ENCODE measurements at regions not wholly inside any gene's neighbourhood (a gene's known extent, or its start where the extent isn't known, plus 50 kb on each side); places are given as distances from the start of the nearest gene placed in this dataset.

- H3K4me1 Mint-ChIP-seq: peaks cover 11 to 16% of the 10 kb centered on the region in 2 donors
- intact Hi-C loops (cut with micrococcal nuclease): no loop called here
- no peak overlapping the region for H3K27ac Mint-ChIP-seq
- peaks cover 5 to 6% of the 10 kb centered on the region in 2 donors for H3K9me3 Mint-ChIP-seq
- DNase-seq (no peak), ATAC-seq (no peak)
- WGBS (ENCODE audit: insufficient coverage): 88% methylated on average over 1 of the region's 1 CpG
- no peak overlapping the region for H3K4me3 Mint-ChIP-seq
- H3K27ac ChIP-seq (ENCODE audit: low read length): no peak overlapping the region
- H3K36me3 ChIP-seq (ENCODE audit: control insufficient read depth, insufficient read depth, low read length): no peaks in the 10 kb centered on the region
- no peaks in the 10 kb centered on the region for H3K4me1 ChIP-seq (ENCODE audit: control insufficient read depth, insufficient read depth, low read length)
- peaks cover 16 to 45% of the 10 kb centered on the region in 2 donors for H3K27me3 Mint-ChIP-seq (ENCODE audit: low read depth in 2 of 2)
- no peaks in the 10 kb centered on the region for H3K27me3 ChIP-seq (ENCODE audit: control insufficient read depth, insufficient read depth, low read length)
- H3K36me3 Mint-ChIP-seq: peaks cover 14% of the 10 kb centered on the region
- no peaks in the 10 kb centered on the region for H3K9me3 ChIP-seq (ENCODE audit: control insufficient read depth, insufficient read depth, low read length)
- no peak overlapping the region for H3K4me3 ChIP-seq (ENCODE audit: low read length)
- TF ChIP-seq CTCF (IDR thresholded peaks at IDR 0.05): no peak
Measured at GRCh38 chr1:90361026-90361425, 356.1 kb downstream of the BARHL2 start.

GRCh38 chr1:90359994-90360393, 357.1 kb downstream of the BARHL2 start:
- Histone ChIP-seq H3K4me3 (ENCODE audit: low read length) (no peak overlapping the region), H3K36me3 (ENCODE audit: control insufficient read depth, insufficient read depth, low read length) (no peaks in the 10 kb centered on the region), H3K9me3 (ENCODE audit: control insufficient read depth, insufficient read depth, low read length) (no peaks in the 10 kb centered on the region), H3K4me1 (ENCODE audit: control insufficient read depth, insufficient read depth, low read length) (no peaks in the 10 kb centered on the region), H3K27me3 (ENCODE audit: control insufficient read depth, insufficient read depth, low read length) (no peaks in the 10 kb centered on the region), H3K27ac (ENCODE audit: low read length) (no peak overlapping the region)
- Mint-ChIP-seq H3K4me3 (no peak overlapping the region), H3K9me3 (peaks cover 2% of the 10 kb centered on the region in 2 donors), H3K27ac (no peak overlapping the region), H3K4me1 (peaks cover 11 to 16% of the 10 kb centered on the region in 2 donors), H3K27me3 (ENCODE audit: low read depth in 2 of 2) (peaks cover 21 to 46% of the 10 kb centered on the region in 2 donors), H3K36me3 (peaks cover 3% of the 10 kb centered on the region)
- no peak for TF ChIP-seq CTCF (IDR thresholded peaks at IDR 0.05)
- intact Hi-C loops (cut with micrococcal nuclease): no loop called here
- no peak for ATAC-seq
- DNase-seq: no peak
- WGBS (ENCODE audit: insufficient coverage): 97% methylated on average over 6 of the region's 6 CpGs

DNA sequence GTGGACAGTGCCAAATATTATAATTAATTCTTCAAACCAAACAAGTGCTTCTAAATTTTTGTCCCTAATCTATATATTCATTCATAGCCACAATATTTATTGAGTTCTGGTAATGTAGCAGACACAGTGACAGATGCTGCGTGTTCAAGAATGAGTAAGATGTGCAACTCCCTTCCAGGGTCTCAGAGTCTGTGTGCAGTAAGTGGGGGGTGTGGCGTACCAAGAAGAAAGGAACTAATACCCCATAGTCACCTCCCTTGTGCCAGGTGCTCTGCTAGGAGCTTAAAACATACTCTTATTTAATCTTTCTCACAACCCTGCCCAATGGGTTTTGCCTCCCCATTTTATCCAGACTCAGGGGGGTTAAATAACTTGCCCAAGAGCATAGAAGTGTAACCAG, 358.7 kb downstream of the BARHL2 start:
- H3K27me3 ChIP-seq (ENCODE audit: control insufficient read depth, insufficient read depth, low read length): no peaks in the 10 kb centered on the region
- Mint-ChIP-seq H3K36me3 (no peaks in the 10 kb centered on the region), H3K9me3 (no peaks in the 10 kb centered on the region), H3K4me3 (no peak overlapping the region), H3K27me3 (ENCODE audit: low read depth in 2 of 2) (peaks cover 21 to 50% of the 10 kb centered on the region in 2 donors), H3K4me1 (peaks cover 11 to 16% of the 10 kb centered on the region in 2 donors), H3K27ac (no peak overlapping the region)
- TF ChIP-seq CTCF (IDR thresholded peaks at IDR 0.05): no peak
- no peaks in the 10 kb centered on the region for H3K9me3 ChIP-seq (ENCODE audit: control insufficient read depth, insufficient read depth, low read length)
- no peaks in the 10 kb centered on the region for H3K4me1 ChIP-seq (ENCODE audit: control insufficient read depth, insufficient read depth, low read length)
- ATAC-seq (no peak), DNase-seq (no peak)
- intact Hi-C loops (cut with micrococcal nuclease): no loop called here
- no peak overlapping the region for H3K27ac ChIP-seq (ENCODE audit: low read length)
- no CpG with 5 or more reads among the region's 2 CpGs for WGBS (ENCODE audit: insufficient coverage)
- H3K36me3 ChIP-seq (ENCODE audit: control insufficient read depth, insufficient read depth, low read length): no peaks in the 10 kb centered on the region
- no peak overlapping the region for H3K4me3 ChIP-seq (ENCODE audit: low read length)

GRCh38 chr1:90357995-90358394, 359.1 kb downstream of the BARHL2 start:
- no peaks in the 10 kb centered on the region for H3K9me3 ChIP-seq (ENCODE audit: control insufficient read depth, insufficient read depth, low read length)

More at GRCh38 chr1:90357995-90358394, 359.1 kb downstream of the BARHL2 start:
- H3K27ac Mint-ChIP-seq: no peak overlapping the region
- Histone ChIP-seq H3K27ac (ENCODE audit: low read length) (no peak overlapping the region), H3K27me3 (ENCODE audit: control insufficient read depth, insufficient read depth, low read length) (no peaks in the 10 kb centered on the region), H3K4me3 (ENCODE audit: low read length) (no peak overlapping the region), H3K4me1 (ENCODE audit: control insufficient read depth, insufficient read depth, low read length) (no peaks in the 10 kb centered on the region), H3K36me3 (ENCODE audit: control insufficient read depth, insufficient read depth, low read length) (no peaks in the 10 kb centered on the region)
- H3K27me3 Mint-ChIP-seq (ENCODE audit: low read depth in 2 of 2): peaks cover 19 to 51% of the 10 kb centered on the region in 2 donors
- no peak for TF ChIP-seq CTCF (IDR thresholded peaks at IDR 0.05)
- DNase-seq (no peak), ATAC-seq (no peak)
- H3K4me3 Mint-ChIP-seq: no peak overlapping the region
- no peaks in the 10 kb centered on the region for H3K9me3 Mint-ChIP-seq
- peaks cover 11 to 13% of the 10 kb centered on the region in 2 donors for H3K4me1 Mint-ChIP-seq
- 11% methylated on average over 2 of the region's 2 CpGs for WGBS (ENCODE audit: insufficient coverage)
- H3K36me3 Mint-ChIP-seq: no peaks in the 10 kb centered on the region
- intact Hi-C loops (cut with micrococcal nuclease): no loop called here

All from natural killer cell (primary cell).